HG02885 (cell line): ENCODE measurements at regions not wholly inside any gene's neighbourhood (a gene's known extent, or its start where the extent isn't known, plus 50 kb on each side); places are given as distances from the start of the nearest gene placed in this dataset.
A peak's percentile ranks its signal among the peaks of the same experiment; 100 is the strongest.

Experiments
- ATAC-seq: cut with Tn5 transposase; IDR thresholded peaks from one replicate; pipeline ENCODE4 v1.9.1; 2021; ENCODE audit warnings: mild to moderate bottlenecking; ENCODE audit not compliant: unreplicated experiment, poor library complexity

DNA sequence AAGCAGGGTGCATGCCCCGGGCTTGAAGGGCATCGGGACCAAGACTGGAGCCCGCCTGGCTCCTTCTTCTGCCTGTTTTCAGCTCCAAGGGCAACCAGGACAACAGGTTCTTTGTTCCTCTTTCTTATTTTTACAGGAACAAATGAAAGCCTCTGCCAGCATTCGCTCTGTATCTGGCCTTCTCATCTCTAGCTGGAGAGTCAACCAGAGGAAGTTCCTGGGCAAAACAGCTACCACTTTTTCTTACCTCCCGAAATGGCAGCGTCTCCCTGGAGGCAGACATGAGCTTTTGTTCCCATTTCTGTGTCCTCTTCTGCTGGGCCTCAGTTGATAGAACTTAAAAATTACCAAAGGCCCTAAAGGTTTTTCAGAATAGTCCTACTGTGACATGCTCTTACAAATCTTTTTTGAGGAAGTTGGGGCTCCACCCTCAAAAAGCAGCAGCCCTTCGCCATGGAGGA lies 74.1 kb upstream of the NAA20 start:
- no peak for ATAC-seq

DNA sequence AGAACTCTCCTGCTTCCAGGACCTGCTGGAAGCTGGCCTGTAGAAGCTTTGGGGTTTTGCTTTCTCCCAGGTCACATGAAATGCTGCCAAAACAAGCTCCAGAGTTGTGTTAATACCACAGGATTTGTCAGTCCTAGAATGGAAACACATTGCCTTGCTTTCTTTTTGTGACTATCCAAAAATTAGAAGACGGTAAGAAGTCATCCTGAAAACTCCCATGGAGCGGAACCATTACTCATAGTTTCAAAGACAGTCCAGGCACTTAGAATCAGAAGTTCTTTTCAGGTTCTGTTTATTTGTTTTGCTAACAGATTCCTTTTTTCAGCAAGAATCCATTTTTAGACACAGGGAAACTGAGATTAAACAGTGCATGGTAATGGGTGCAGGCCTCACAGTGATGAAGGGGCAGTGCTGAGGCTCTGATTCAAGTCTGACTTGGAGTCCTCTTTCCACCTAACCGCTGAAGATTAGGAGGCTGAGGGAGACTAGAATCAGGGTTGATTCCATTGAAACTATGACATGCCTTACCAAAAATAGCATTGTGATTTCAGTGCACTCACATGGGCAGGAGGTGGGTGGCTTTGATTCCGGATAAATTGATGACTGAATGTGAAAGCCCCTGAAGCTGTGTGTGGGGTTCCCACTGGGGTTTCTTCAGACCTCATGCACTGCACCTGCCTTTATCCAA lies 72.2 kb upstream of the NAA20 start:
- peak; percentile 74 for ATAC-seq

DNA sequence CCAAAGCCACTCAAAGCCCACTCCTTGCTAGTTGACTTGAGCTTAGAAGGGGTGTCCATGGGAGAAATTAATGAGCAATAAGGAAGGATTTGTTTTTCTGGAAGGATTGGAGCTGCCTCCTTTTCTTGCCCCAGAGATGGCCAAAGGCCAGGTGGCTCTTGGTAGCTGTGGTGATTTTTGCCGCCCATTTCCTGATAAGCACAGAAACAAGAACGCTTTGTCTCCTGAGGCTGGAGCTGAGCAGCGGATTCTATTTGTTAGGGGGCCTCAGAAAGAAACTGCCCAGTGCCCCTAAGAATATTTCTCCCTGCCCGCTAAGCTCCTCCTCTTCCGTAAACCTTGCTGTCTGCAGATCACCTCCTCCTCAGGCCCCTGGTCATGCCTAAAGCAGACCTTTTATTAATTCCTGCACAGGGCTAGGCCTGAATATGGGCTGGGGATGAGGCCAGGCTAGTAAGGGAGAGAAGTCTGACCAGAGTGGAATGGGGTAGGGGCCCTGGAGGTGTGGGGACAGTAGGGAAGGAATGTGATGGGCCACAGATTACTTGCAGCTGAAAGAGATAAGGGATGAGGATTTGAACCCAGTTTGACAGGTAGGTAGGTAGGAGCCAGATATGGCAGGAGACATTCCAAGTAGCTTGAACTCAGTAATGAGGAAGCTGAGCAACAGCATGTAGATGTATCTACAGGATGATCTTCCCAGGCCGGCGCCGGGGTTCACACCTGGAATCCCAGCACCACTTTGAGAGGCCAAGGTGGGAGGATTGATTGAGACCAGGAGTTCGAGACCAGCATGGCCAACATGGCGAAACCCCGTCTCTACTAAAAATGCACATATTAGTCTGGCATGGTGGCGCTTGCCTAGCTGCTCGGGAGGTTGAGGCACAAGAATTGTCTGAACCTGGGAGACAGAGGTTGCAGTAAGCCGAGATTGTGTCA lies 71.2 kb upstream of the NAA20 start:
- no peak for ATAC-seq

DNA sequence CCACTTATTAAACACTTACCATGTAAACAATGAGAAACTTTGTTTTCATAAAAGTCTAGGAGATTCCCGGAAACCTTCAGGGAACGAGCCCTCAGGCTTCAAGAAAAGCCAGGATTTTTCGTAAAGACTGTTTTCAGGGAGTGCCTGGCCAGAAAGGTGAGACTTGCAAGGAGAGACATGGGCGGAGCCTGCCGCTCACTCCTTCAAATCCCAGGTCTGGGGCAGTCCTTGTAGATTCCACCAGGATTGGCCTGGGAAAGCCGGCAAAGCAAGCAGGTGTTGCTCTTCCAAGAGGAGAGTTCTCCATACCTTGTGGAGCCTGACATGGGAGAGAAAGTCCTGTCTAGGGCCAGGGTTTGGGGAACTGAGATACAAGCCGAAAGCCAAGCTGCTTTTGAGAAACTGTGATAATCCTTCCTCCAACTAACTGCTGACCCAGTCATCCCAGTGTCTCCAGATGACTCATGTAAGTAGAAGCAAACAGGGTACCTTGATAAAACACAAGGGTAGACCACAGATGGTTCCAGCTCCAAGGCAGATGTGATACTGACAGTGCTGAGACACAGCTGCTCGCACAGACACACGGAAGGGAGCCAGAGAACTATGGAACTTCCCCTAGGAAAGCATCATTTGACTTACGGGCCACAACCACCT lies 69.4 kb upstream of the NAA20 start:
- peak; percentile 48 for ATAC-seq

DNA sequence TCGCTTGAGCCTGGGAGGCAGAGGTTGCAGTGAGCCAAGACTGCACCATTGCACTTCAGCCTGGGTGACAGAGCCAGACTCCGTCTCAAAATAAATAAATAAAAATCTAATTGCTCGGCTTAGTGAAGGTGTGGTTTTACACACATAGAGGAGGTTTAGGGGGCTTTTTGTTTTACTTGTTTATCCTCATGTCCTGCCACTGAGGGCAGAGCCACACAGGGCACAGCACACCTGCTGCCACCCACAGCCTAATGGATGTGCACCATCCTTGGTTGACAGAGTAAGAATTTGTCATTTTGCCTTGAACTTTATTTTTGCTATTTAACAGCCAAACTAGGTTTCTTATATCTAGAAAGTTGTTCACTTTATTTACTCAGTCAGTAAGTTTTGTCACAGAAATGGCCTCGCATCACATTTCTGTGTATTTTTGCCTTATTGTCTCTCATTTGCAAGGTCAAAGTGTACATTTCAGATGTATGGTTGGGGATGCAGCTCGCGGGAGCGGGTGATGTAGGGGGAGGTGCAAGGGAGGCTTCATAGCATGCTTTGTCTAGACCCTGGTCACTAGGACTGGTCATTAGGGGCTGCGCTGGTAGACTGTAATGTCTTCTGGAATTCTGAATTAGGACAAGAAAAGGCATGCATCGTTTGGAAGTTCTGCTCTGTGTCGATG lies 67.8 kb upstream of the NAA20 start:
- ATAC-seq, result no peak

DNA sequence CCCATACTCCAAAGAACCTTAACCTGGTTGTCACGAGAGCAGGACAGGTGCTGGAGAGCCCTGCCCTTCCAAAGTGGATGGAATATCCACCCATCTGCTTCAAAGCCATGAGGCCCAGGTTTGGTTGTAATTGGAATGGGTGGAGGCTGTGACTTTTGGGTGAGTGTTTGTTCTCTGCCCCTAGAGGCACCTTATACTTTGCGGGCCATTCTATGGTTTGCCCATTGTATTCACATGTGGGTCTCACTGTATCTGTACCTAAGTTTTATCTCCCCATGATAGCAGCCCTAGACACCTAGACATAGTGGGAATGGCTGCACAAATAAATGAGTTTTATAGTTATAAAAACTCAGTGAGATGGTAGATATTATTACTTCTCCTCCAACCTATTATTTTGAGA lies 67.1 kb upstream of the NAA20 start:
- no peak for ATAC-seq

DNA sequence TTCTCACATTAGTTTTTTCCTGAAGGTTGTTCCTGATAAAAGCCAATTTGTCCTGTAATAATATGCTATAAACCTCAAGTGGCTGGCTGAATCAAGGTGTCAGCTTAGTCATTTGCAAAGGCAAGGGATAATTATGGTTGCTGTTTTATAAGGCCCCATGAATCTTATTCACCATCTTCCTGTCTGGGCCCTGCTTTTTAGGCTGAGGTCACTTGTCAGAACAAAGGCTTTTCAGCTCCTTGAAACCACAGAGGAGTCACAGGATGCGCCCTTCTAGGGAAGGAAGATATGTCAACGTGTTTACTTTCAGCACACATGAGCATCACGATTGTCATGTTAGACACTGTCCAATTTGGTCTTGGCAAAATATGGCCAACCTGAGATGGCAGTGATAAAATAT lies 64.8 kb upstream of the NAA20 start:
- no peak for ATAC-seq

DNA sequence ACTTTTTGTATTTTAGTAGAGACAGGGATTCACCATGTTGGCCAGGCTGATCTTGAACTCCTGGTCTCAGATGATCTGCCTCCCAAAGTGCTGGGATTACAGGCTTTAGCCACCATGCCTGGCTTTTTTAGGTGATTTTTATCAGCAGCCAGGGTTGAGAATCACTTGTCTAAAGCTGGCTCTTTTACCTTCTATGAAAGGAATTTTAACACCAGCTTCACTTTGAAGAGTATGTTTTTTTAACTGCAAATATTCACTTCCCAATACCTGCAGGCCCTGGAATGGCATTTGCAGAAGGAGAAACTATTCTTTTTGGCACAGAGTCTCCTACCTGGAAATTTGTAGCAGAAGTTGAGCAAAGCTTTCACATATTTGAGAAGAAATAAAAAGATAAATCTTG lies 63.6 kb upstream of the NAA20 start:
- ATAC-seq, result no peak

DNA sequence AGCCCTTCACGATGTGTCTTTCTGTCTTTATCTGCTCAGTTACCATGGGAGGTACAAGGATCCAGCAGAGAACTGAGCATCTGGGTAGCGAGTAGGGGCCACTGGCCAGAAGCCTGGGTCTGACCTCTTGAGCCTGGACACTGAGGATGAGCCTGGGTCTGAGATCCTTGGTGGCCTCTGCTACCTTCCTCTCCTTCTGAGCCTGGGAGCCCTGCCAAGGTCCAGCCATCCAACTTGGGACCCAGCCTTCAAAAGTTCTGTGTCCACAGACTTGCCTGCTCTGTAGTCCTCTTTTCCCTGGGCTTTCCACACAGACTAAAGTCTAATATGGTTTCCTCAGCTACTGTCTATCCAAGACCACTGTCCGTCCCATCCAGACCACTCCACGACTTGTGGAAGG lies 60.2 kb upstream of the NAA20 start:
- no peak for ATAC-seq

DNA sequence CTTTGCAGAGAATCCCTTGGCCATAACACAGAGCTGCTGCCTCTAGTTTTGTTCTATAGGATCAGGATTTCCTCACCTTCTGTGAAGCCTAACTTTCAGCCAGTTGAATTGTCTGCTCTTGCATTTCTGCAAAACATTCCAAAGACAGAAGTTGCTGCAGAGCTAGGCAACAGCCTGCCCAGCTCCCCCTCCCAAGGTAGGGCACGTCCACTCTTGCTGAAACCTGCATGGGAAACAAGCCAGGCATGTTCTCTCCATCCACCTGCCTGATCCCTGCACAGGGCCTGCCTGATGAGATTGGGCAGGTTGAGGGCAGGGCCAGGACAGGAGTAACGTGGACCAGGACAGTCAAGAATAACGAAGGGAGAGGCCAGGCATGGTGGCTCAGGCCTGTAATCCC lies 58.9 kb upstream of the NAA20 start:
- ATAC-seq, result no peak

DNA sequence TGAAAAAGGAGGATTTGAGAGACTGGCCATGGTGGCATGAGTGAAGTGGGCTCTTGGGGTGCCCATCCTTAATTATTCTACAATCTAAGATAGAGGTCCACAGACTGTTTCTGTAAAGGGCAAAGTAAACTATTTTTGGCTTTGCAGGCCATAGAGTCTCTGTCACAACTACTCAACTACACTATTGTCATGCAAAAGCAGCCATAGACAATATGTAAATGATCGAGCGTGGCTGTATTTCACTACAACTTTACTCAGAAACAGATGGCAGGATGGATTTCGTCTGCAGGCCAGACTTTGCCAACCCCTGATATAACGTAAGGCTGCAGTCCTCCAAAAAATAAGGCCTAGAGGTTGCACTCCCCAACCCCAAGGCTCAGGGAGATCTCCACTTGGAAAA lies 58.2 kb upstream of the NAA20 start:
- ATAC-seq, result no peak

DNA sequence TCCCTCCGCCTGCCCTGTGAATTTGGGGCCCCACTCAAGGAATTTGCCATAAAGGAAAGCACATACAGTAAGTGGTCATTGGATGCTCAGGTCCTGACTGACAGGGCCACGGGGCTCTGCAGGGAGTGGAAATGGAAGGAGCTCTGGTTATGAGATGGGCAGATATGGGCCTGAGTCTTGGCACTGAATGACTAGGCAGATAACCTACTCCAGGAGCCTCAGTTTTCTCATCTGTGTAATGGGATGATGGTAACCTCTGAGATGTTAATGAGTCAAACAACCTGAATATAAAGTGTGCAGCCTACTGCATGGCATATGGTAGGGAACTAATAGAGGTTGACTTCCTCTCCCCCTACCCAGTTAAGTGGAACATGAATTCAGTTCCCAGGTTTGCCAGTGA lies 56.4 kb upstream of the NAA20 start:
- ATAC-seq, result no peak

DNA sequence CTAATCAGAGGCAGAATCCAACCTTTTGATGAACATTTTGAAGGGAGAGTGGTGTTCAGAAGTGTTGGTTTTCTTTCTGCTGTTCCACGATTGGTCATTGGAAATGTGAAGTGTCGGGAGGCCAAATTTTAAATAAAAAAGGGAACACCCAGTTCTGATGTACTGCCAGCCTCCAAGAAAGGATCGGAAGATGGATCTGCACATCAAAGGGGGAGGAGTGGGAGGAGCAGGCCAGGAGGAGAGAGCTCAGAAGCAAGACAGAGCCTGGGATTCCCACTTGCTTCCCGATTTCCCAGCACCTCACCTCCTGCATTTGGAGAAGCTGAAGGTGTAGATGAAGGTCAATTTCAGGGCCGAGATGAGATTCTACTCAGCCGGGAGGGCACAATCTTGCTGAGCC lies 55.9 kb upstream of the NAA20 start:
- no peak for ATAC-seq

DNA sequence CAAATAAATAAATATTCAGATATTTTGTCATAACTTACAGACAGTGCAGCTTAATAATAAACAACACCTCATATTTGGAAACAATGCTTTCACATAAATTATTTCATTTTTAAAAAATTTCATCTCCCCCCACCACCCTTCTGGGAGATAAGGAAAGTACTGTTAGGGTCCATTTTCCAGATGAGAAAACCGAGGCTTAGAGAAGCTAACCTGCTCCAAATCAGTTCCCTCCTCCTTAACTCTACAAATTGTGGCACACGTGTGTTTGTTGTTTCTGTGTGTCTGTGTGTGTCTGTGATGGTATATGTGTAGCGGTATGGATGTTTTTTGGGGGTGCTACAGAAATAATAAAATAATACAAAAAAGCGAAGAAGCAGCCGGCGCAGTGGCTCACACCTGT lies 54.2 kb upstream of the NAA20 start:
- ATAC-seq, result no peak

DNA sequence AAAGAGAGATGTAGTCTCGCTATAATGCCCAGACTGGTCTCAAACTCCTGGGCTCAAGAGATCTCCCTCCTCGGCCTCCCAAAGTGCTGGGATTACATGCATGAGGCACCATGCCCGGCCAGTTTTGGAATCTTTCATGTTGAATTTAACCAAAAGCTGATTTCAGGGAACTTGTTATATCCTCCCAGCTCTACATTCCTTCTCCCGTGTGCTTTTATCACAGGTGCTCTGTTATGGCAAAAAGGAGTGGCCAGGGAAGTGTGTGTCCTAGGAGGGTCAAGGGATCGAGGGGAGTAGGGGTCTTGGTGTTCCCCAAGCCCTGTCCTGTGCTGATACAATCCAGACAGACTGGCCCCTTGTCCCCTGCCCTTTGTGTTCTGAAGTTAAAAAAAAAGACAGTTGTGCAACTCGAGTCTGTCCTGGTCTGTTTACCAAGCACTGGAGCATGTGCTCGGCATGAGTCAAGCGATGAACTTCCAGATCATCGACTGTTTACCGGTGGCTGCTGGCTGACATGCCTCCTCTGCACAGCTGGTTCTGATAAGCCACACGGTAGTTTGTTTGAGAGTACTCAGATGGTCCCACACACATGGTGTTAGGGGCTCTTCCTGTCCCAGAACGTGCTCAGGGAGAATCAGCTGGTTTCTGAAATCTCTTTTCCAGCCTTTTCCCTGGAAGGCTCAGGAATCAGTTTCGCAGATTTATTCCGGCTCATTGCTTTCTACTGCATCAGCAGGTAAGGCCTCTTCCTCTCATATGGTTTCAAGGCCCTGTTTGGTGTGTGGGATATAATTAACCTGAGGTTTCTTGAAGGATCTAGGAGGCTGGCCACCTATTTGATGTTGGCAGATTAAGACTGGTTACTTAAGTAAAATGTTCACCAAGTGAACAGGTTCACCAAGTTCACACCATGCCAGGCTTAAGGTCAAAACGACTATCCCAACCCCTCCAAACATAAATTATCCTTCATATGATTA lies 52.6 kb upstream of the NAA20 start:
- no peak for ATAC-seq

DNA sequence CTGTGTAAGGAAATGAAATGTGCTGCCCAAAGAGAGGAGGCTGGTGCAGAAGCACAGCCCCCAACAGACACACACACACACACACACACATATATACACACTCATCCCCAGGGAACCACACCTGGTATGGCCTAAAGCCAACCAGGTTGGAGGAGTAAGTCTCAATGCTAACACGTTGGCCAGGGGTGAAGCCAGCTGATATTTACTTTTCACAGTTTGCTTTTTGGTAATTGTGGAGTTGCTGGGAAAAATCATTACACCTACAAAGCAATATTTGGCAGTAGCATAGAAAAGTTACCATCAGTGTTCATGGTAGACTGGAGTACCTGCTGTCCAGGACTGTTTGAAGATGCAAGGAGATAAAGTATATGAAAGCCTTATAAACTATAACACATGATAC lies 50.3 kb upstream of the NAA20 start:
- ATAC-seq, result no peak
